ENCODE measurements at regions not wholly inside any gene's neighbourhood (a gene's known extent, or its start where the extent isn't known, plus 50 kb on each side); places are given as distances from the start of the nearest gene placed in this dataset.

GRCh38 chr9:20197976-20198685 is 409.3 kb upstream of the SLC24A2 start:
- H3K4me3 ChIP-seq (ENCODE audit: low read length) = no peak overlapping the region
- Mint-ChIP-seq H3K4me3 (no peak overlapping the region), H3K27ac (no peak overlapping the region), H3K4me1 (ENCODE audit: low read depth) (peaks cover 17% of the 10 kb centered on the region), H3K27me3 (peaks cover 4% of the 10 kb centered on the region), H3K36me3 (ENCODE audit: low read depth) (no peaks in the 10 kb centered on the region), H3K9me3 (peaks cover 2% of the 10 kb centered on the region)
- POLR2A ChIA-PET = no interaction called here
- CTCF ChIA-PET = no interaction called here
- ATAC-seq (ENCODE audit: poor library complexity) = no peak
- H3K9me3 ChIP-seq (ENCODE audit: control insufficient read depth in 1 of 2, insufficient read depth in 1 of 2, low read length in 2 of 2) = peaks cover 0 to 11% of the 10 kb centered on the region in 2 experiments
- no peaks in the 10 kb centered on the region for H3K4me1 ChIP-seq (ENCODE audit: insufficient read depth, low read length)
- TF ChIP-seq, protein P1, sequence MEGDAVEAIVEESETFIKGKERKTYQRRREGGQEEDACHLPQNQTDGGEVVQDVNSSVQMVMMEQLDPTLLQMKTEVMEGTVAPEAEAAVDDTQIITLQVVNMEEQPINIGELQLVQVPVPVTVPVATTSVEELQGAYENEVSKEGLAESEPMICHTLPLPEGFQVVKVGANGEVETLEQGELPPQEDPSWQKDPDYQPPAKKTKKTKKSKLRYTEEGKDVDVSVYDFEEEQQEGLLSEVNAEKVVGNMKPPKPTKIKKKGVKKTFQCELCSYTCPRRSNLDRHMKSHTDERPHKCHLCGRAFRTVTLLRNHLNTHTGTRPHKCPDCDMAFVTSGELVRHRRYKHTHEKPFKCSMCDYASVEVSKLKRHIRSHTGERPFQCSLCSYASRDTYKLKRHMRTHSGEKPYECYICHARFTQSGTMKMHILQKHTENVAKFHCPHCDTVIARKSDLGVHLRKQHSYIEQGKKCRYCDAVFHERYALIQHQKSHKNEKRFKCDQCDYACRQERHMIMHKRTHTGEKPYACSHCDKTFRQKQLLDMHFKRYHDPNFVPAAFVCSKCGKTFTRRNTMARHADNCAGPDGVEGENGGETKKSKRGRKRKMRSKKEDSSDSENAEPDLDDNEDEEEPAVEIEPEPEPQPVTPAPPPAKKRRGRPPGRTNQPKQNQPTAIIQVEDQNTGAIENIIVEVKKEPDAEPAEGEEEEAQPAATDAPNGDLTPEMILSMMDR (IDR thresholded peaks at IDR 0.05) = no peak
- no peak for DNase-seq
- H3K36me3 ChIP-seq (ENCODE audit: insufficient read depth, low read length) = no peaks in the 10 kb centered on the region
- no peaks in the 10 kb centered on the region for H3K27me3 ChIP-seq (ENCODE audit: control insufficient read depth in 1 of 2, insufficient read depth in 2 of 2, low read length in 2 of 2)
- H3K27ac ChIP-seq (ENCODE audit: low read depth in 1 of 2, low read length in 2 of 2) = no peak overlapping the region
- intact Hi-C loops (cut with DNase I, micrococcal nuclease) = no loop called here

DNA sequence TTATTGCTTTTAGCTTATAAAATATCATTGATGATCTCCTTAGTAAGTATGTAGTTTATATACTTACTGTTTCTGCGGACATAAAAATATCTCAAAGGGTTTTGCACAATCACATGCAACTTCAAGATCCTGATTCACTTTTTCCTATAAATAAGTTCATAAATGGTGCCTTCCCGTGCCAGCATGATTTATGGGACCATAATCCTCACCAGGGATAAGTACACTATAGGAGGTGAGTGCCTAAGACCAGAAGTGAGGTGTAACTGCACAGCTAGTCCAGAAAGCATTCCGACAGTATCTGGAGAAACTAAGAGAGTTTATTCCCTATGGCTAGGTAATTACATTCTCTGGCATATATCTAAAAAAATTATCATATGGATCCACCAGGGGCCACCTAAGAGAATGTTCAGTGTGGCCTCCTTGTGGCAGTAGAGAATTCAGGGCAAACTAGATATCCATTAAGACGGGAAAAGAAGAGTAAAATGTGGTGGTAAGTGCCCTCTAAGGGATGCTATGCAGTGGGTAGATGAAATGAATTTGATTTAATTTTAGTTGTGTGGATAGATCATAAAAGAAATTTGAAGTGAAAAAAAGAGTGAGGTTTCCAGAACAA is 402.5 kb upstream of the SLC24A2 start:
- Mint-ChIP-seq H3K27me3 (no peaks in the 10 kb centered on the region), H3K4me3 (no peak overlapping the region), H3K9me3 (peaks cover 2% of the 10 kb centered on the region), H3K27ac (no peak overlapping the region), H3K4me1 (ENCODE audit: low read depth) (no peaks in the 10 kb centered on the region), H3K36me3 (ENCODE audit: low read depth) (no peaks in the 10 kb centered on the region)
- ATAC-seq (ENCODE audit: poor library complexity) (no peak), DNase-seq (no peak)
- Histone ChIP-seq H3K27ac (ENCODE audit: low read depth in 1 of 2, low read length in 2 of 2) (no peak overlapping the region), H3K36me3 (ENCODE audit: insufficient read depth, low read length) (no peaks in the 10 kb centered on the region), H3K4me3 (ENCODE audit: low read length) (no peak overlapping the region), H3K4me1 (ENCODE audit: insufficient read depth, low read length) (no peaks in the 10 kb centered on the region), H3K9me3 (ENCODE audit: control insufficient read depth in 1 of 2, insufficient read depth in 1 of 2, low read length in 2 of 2) (peaks cover 0 to 10% of the 10 kb centered on the region in 2 experiments), H3K27me3 (ENCODE audit: control insufficient read depth in 1 of 2, insufficient read depth in 2 of 2, low read length in 2 of 2) (no peaks in the 10 kb centered on the region)
- TF ChIP-seq, protein P1 (IDR thresholded peaks at IDR 0.05) = no peak
- intact Hi-C loops (cut with DNase I, micrococcal nuclease) = no loop called here
- ChIA-PET POLR2A (no interaction called here), CTCF (no interaction called here)

DNA sequence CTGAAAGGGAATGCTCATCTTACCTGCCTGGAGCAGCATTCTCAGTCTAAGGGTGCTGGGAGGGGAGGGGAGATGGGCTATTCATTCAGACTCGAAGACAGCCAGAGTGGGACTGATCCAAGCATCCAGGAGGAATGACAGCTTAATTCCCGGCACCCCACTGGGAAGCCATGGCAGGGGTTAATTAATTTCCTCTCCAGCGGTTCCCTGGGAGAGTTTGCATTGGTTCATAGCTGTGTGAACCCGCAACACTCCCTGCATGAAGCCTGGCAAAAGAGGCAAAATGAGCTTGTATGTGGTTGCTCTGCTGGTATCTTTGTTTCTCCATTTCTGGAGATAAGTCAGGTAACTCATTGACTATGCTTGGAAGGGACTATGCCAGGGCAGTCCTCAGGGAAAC is 401.0 kb upstream of the SLC24A2 start:
- DNase-seq = no peak
- POLR2A ChIA-PET = interaction anchor here (1.5 kb wide), 1 partner anchor 11 kb away, joined by 5 read pairs; no protein-coding TSS in a partner anchor
- CTCF ChIA-PET = no interaction called here
- no peaks in the 10 kb centered on the region for H3K36me3 ChIP-seq (ENCODE audit: insufficient read depth, low read length)
- H3K27ac ChIP-seq (ENCODE audit: low read depth in 1 of 2, low read length in 2 of 2) = no peak overlapping the region
- no peak for ATAC-seq (ENCODE audit: poor library complexity)
- no peak overlapping the region for H3K4me3 Mint-ChIP-seq
- H3K27ac Mint-ChIP-seq = no peak overlapping the region
- no peaks in the 10 kb centered on the region for H3K9me3 ChIP-seq (ENCODE audit: control insufficient read depth in 1 of 2, insufficient read depth in 1 of 2, low read length in 2 of 2)
- no peaks in the 10 kb centered on the region for H3K4me1 ChIP-seq (ENCODE audit: insufficient read depth, low read length)
- TF ChIP-seq, protein P1 (IDR thresholded peaks at IDR 0.05) = no peak
- peaks cover 1% of the 10 kb centered on the region for H3K9me3 Mint-ChIP-seq
- no peaks in the 10 kb centered on the region for H3K27me3 Mint-ChIP-seq
- H3K4me3 ChIP-seq (ENCODE audit: low read length) = no peak overlapping the region
- no peaks in the 10 kb centered on the region for H3K4me1 Mint-ChIP-seq (ENCODE audit: low read depth)
- no peaks in the 10 kb centered on the region for H3K36me3 Mint-ChIP-seq (ENCODE audit: low read depth)
- intact Hi-C loops (cut with DNase I, micrococcal nuclease) = no loop called here
- no peaks in the 10 kb centered on the region for H3K27me3 ChIP-seq (ENCODE audit: control insufficient read depth in 1 of 2, insufficient read depth in 2 of 2, low read length in 2 of 2)
